H7 (cell line): ENCODE measurements at regions not wholly inside any gene's neighbourhood (a gene's known extent, or its start where the extent isn't known, plus 50 kb on each side); places are given as distances from the start of the nearest gene placed in this dataset.

Source experiments
- DNase-seq: peaks from one replicate; pipeline ENCODE4 v3.0.0; 2012
- H3K27me3 ChIP-seq: 2 replicates; pipeline ENCODE4 v1.6.0; 2011; ENCODE audit warnings: mild to moderate bottlenecking, low read length; ENCODE audit not compliant: control insufficient read depth, insufficient read depth
- H3K36me3 ChIP-seq: replicated peaks from 2 replicates; pipeline ENCODE4 v1.5.1; 2011; ENCODE audit warnings: low read length; ENCODE audit not compliant: control insufficient read depth, insufficient read depth
- H3K4me3 ChIP-seq: 2 replicates; pipeline ENCODE4 v1.5.1; 2011; ENCODE audit warnings: low read depth, mild to moderate bottlenecking, control low read depth, low read length, moderate library complexity; ENCODE audit not compliant: insufficient read depth

- H3K4me3 ChIP-seq, result no peak overlapping the region
- no peaks in the 10 kb centered on the region for H3K36me3 ChIP-seq
- DNase-seq, result no peak
- H3K27me3 ChIP-seq, result no peaks in the 10 kb centered on the region
Measured at GRCh38 chr17:71942626-71943025, 178.2 kb upstream of the SOX9 start.

- no peak for DNase-seq
- H3K27me3 ChIP-seq, result no peaks in the 10 kb centered on the region
Measured at GRCh38 chr17:71948703-71949422, 172.0 kb upstream of the SOX9 start.

GRCh38 chr17:71959154-71959553 lies 161.7 kb upstream of the SOX9 start:
- DNase-seq, result peak; percentile 40
- Histone ChIP-seq H3K27me3 (no peaks in the 10 kb centered on the region; the same call in 1 of the 2 replicates), H3K36me3 (no peaks in the 10 kb centered on the region), H3K4me3 (no peak overlapping the region)

More at GRCh38 chr17:71948703-71949422, 172.0 kb upstream of the SOX9 start:
- no peaks in the 10 kb centered on the region for H3K36me3 ChIP-seq
- H3K4me3 ChIP-seq, result no peak overlapping the region

GRCh38 chr17:71963351-71963750 lies 157.5 kb upstream of the SOX9 start:
- Histone ChIP-seq H3K4me3 (no peak overlapping the region), H3K27me3 (no peaks in the 10 kb centered on the region; the same call in 1 of the 2 replicates), H3K36me3 (no peaks in the 10 kb centered on the region)
- no peak for DNase-seq

GRCh38 chr17:71963791-71964190 lies 157.0 kb upstream of the SOX9 start:
- Histone ChIP-seq H3K4me3 (no peak overlapping the region), H3K36me3 (no peaks in the 10 kb centered on the region), H3K27me3 (no peaks in the 10 kb centered on the region; the same call in 1 of the 2 replicates)
- no peak for DNase-seq

- Histone ChIP-seq H3K36me3 (no peaks in the 10 kb centered on the region), H3K4me3 (no peak overlapping the region), H3K27me3 (no peaks in the 10 kb centered on the region; the same call in 1 of the 2 replicates)
- no peak for DNase-seq
Measured at GRCh38 chr17:71964559-71964958, 156.3 kb upstream of the SOX9 start.

- DNase-seq, result no peak
- no peaks in the 10 kb centered on the region for H3K27me3 ChIP-seq
- H3K4me3 ChIP-seq, result no peak overlapping the region
- no peaks in the 10 kb centered on the region for H3K36me3 ChIP-seq
Measured at GRCh38 chr17:71966055-71966454, 154.8 kb upstream of the SOX9 start.

- DNase-seq, result no peak
- H3K4me3 ChIP-seq, result no peak overlapping the region
- no peaks in the 10 kb centered on the region for H3K27me3 ChIP-seq
- no peaks in the 10 kb centered on the region for H3K36me3 ChIP-seq
Measured at GRCh38 chr17:71966459-71967313, 154.1 kb upstream of the SOX9 start.

- no peaks in the 10 kb centered on the region for H3K27me3 ChIP-seq
- H3K4me3 ChIP-seq, result no peak overlapping the region
- DNase-seq, result no peak
- no peaks in the 10 kb centered on the region for H3K36me3 ChIP-seq
Measured at GRCh38 chr17:71969500-71969899, 151.3 kb upstream of the SOX9 start.

- Histone ChIP-seq H3K27me3 (no peaks in the 10 kb centered on the region), H3K4me3 (no peak overlapping the region), H3K36me3 (no peaks in the 10 kb centered on the region)
- no peak for DNase-seq
Measured at GRCh38 chr17:71970312-71970711, 150.5 kb upstream of the SOX9 start.

GRCh38 chr17:71974051-71974450 lies 146.8 kb upstream of the SOX9 start:
- no peaks in the 10 kb centered on the region for H3K36me3 ChIP-seq
- no peaks in the 10 kb centered on the region for H3K27me3 ChIP-seq
- H3K4me3 ChIP-seq, result no peak overlapping the region
- no peak for DNase-seq

- Histone ChIP-seq H3K4me3 (no peak overlapping the region), H3K36me3 (no peaks in the 10 kb centered on the region), H3K27me3 (no peaks in the 10 kb centered on the region)
- DNase-seq, result peak; percentile 19
Measured at GRCh38 chr17:71975331-71975801, 145.5 kb upstream of the SOX9 start.

- Histone ChIP-seq H3K4me3 (no peak overlapping the region), H3K27me3 (no peaks in the 10 kb centered on the region), H3K36me3 (no peaks in the 10 kb centered on the region)
- peak; percentile 22 for DNase-seq
Measured at GRCh38 chr17:71976011-71976649, 144.7 kb upstream of the SOX9 start.

- H3K4me3 ChIP-seq, result no peak overlapping the region
- no peaks in the 10 kb centered on the region for H3K27me3 ChIP-seq
- H3K36me3 ChIP-seq, result no peaks in the 10 kb centered on the region
- no peak for DNase-seq
Measured at GRCh38 chr17:71978435-71978834, 142.4 kb upstream of the SOX9 start.
